H54 (cell line): ENCODE measurements at regions not wholly inside any gene's neighbourhood (a gene's known extent, or its start where the extent isn't known, plus 50 kb on each side); places are given as distances from the start of the nearest gene placed in this dataset.

Source experiments
- DNase-seq: peaks from one replicate; pipeline ENCODE4 v3.0.0; 2011; ENCODE audit warnings: low spot score, mixed read lengths; ENCODE audit not compliant: insufficient read length
- FAIRE-seq: peaks from 3 replicates; lab custom pipeline; 2011; peaks lifted over from hg19 to GRCh38; lab: Jason Lieb, UNC
- POLR2A ChIP-seq: IDR thresholded peaks from 2 replicates; pipeline ENCODE4 v1.6.1; 2011; ENCODE audit warnings: low read depth, mild to moderate bottlenecking, low read length

GRCh38 chr18:78698914-78699313 lies 280.7 kb upstream of the SALL3 start:
- DNase-seq = no peak
- FAIRE-seq = no peak
- no peak for TF ChIP-seq POLR2A

- TF ChIP-seq POLR2A = no peak
- FAIRE-seq = no peak
Observed at GRCh38 chr18:78699499-78699898, 280.1 kb upstream of the SALL3 start.

GRCh38 chr18:78701771-78702396 lies 277.7 kb upstream of the SALL3 start:
- DNase-seq (no peak), FAIRE-seq (no peak)
- no peak for TF ChIP-seq POLR2A

More at GRCh38 chr18:78699499-78699898, 280.1 kb upstream of the SALL3 start:
- DNase-seq = no peak

GRCh38 chr18:78703291-78703690 lies 276.3 kb upstream of the SALL3 start:
- no peak for TF ChIP-seq POLR2A
- FAIRE-seq (no peak), DNase-seq (no peak)

- TF ChIP-seq POLR2A = no peak
- no peak for FAIRE-seq
- no peak for DNase-seq
Observed at GRCh38 chr18:78704971-78705461, 274.6 kb upstream of the SALL3 start.

- TF ChIP-seq POLR2A = no peak
- DNase-seq (no peak), FAIRE-seq (no peak)
Observed at GRCh38 chr18:78709261-78709809, 270.3 kb upstream of the SALL3 start.

- FAIRE-seq (no peak), DNase-seq (no peak)
- no peak for TF ChIP-seq POLR2A
Observed at GRCh38 chr18:78711316-78711715, 268.3 kb upstream of the SALL3 start.

GRCh38 chr18:78711971-78712370 lies 267.6 kb upstream of the SALL3 start:
- no peak for FAIRE-seq
- no peak for DNase-seq
- no peak for TF ChIP-seq POLR2A

- FAIRE-seq (no peak), DNase-seq (no peak)
- no peak for TF ChIP-seq POLR2A
Observed at GRCh38 chr18:78713069-78713468, 266.5 kb upstream of the SALL3 start.

- no peak for FAIRE-seq
Observed at GRCh38 chr18:78713726-78714125, 265.9 kb upstream of the SALL3 start.

GRCh38 chr18:78716022-78716421 lies 263.6 kb upstream of the SALL3 start:
- DNase-seq (no peak), FAIRE-seq (no peak)
- TF ChIP-seq POLR2A = no peak

More at GRCh38 chr18:78713726-78714125, 265.9 kb upstream of the SALL3 start:
- no peak for TF ChIP-seq POLR2A
- no peak for DNase-seq

- no peak for DNase-seq
- no peak for TF ChIP-seq POLR2A
- no peak for FAIRE-seq
Observed at GRCh38 chr18:78716581-78716980, 263.0 kb upstream of the SALL3 start.

GRCh38 chr18:78717051-78717765 lies 262.4 kb upstream of the SALL3 start:
- FAIRE-seq (no peak), DNase-seq (no peak)
- no peak for TF ChIP-seq POLR2A

GRCh38 chr18:78717766-78718150 lies 261.9 kb upstream of the SALL3 start:
- TF ChIP-seq POLR2A = no peak
- no peak for FAIRE-seq
- DNase-seq = no peak
